Dendritic cell treated with granulocyte-macrophage colony-stimulating factor and Interleukin-4, amounts not matched to agents 40 ng/mL and 50 ng/mL, for 4 days (primary cell): ENCODE measurements at regions not wholly inside any gene's neighbourhood (a gene's known extent, or its start where the extent isn't known, plus 50 kb on each side); places are given as distances from the start of the nearest gene placed in this dataset.

Source experiments
- H3K27ac Mint-ChIP-seq: one replicate; pipeline ENCODE4 v1.8.0; 2022; ENCODE audit warnings: mild to moderate bottlenecking, mixed read lengths
- H3K27me3 Mint-ChIP-seq: one replicate; pipeline ENCODE4 v1.8.0; 2022; ENCODE audit warnings: mild to moderate bottlenecking, mixed read lengths
- H3K36me3 Mint-ChIP-seq: one replicate; pipeline ENCODE4 v1.8.0; 2022; ENCODE audit warnings: low read depth, mixed read lengths
- H3K4me1 Mint-ChIP-seq: one replicate; pipeline ENCODE4 v1.8.0; 2022; ENCODE audit warnings: low read depth, mixed read lengths
- H3K4me3 Mint-ChIP-seq: one replicate; pipeline ENCODE4 v1.8.0; 2022; ENCODE audit warnings: mild to moderate bottlenecking, moderate library complexity, mixed read lengths
- H3K9me3 Mint-ChIP-seq: one replicate; pipeline ENCODE4 v1.8.0; 2022; ENCODE audit warnings: mixed read lengths
- intact Hi-C: fragments of 100-400 bp; cut with micrococcal nuclease; formaldehyde crosslinking; loops from one replicate; pipeline ENCODE4 v1.15.0; 2022

DNA sequence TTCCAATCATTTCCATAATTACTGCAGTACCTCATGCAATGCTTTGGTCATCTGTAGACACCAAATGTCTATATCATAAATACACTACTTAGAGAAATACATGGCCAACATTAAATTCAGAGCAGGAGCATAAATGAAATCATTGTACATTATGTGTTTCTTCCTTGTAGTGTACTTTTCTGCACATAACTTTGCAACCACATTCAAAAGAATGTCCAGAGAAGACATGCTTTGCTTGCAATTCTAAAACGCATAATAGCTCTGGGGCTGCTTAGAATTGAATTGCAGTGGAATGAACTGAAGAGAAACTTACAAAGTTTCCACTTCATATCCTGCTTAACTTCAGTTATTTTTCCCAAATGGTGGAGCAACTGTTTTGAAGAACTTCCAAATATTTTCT, 664.4 kb downstream of the DSC3 start:
- H3K27ac Mint-ChIP-seq, result no peak overlapping the region
- intact Hi-C loops, result no loop called here

DNA sequence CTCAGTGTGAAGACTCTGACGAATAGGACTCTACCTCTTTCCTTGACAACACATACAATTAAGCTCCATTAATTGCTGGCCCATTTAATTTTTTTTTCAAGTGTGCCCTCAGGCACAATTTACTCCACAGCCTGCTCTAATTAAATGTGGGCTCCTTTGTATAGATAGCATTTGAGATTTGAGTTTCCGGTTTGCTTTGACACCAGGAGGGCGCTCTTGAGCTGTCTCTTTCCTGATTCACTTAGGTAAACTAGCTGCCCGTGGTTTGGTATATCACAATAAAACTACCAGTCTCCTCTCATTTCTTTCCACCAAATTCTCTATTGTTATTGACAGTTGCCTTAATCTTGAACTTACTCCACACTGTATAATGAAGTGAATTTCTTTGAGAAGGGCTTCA, 666.0 kb downstream of the DSC3 start:
- Mint-ChIP-seq H3K4me3 (no peak overlapping the region), H3K36me3 (no peaks in the 10 kb centered on the region), H3K27ac (no peak overlapping the region), H3K4me1 (no peaks in the 10 kb centered on the region), H3K9me3 (peaks cover 21% of the 10 kb centered on the region), H3K27me3 (no peaks in the 10 kb centered on the region)
- intact Hi-C loops, result no loop called here

More for the DNA sequence above, 664.4 kb downstream of the DSC3 start:
- H3K4me3 Mint-ChIP-seq, result no peak overlapping the region
- H3K9me3 Mint-ChIP-seq, result peaks cover 21% of the 10 kb centered on the region
- H3K27me3 Mint-ChIP-seq, result no peaks in the 10 kb centered on the region
- H3K36me3 Mint-ChIP-seq, result no peaks in the 10 kb centered on the region
- H3K4me1 Mint-ChIP-seq, result no peaks in the 10 kb centered on the region

DNA sequence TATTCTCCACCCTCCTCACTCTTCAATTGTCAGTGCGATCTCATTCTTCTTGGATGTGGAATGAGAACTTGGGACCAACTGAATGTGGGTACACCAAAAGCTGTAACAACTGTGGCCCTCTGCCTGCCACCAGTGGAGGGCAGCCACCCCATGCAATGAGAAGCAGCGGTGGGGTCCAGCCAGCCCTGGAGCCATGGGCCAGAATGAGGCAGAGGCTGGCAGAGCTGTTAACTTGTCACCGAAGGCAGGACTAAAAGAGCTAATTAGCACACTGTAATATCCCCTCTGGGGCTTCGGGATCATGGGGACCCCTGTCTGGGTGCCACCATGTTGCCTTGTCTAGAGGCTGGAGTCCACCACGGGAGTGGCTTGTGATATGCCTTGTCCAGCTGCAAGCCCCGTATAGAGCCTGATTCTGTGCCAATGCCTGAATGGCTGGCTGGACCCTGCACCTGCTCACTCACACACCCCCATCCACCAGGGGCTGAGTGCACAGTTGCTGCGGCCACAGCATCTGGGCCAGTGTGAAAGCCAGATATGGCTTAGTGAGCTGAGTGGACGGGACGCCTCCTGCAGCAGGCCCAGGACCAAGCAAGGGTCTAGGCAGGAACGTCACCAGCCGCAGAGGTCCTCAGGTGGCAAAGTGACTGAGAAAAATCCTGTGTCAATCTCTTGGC, 680.5 kb downstream of the DSC3 start:
- Mint-ChIP-seq H3K4me3 (no peak overlapping the region), H3K9me3 (no peaks in the 10 kb centered on the region), H3K4me1 (no peaks in the 10 kb centered on the region), H3K27me3 (no peaks in the 10 kb centered on the region), H3K36me3 (no peaks in the 10 kb centered on the region), H3K27ac (no peak overlapping the region)
- intact Hi-C loops, result no loop called here

DNA sequence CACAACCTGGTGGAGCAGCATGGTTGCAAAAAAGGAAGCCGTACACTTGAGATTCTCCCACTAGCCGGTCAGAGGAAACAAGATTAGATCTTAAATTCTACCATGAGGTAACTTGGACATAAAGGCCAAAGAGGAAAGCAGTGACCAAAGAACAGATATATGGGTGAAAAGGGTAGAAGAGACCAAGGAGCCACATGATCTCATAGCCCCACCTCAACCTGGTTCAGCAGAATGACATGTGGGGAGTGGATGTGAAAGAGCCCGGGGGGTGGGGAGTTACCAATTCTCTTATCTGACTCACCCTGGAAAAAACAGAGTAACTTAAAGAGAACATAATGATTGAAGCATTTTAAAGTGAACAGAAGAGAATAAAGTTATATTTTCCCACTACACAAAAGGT, 683.0 kb downstream of the DSC3 start:
- intact Hi-C loops, result no loop called here

DNA sequence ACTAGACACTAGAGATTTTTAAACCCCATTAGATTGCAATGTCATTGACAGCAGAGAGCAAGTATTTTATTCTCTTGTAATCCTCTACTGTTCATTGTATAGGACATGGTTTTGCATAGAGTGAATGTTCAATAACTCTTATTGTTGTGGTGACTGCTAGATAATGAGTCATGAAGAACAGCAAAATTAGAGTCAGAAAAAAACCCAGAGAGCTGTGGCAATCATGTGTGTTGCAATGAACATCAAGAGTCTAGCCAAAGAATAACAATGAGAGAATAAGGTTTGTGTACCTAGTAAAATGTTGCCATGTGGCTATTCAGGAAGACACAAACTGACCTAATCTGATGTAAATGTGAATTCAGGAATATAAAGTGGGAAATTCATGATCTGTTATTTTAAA, 684.0 kb downstream of the DSC3 start:
- Mint-ChIP-seq H3K36me3 (no peaks in the 10 kb centered on the region), H3K27me3 (no peaks in the 10 kb centered on the region), H3K4me1 (no peaks in the 10 kb centered on the region), H3K27ac (no peak overlapping the region), H3K9me3 (no peaks in the 10 kb centered on the region), H3K4me3 (no peak overlapping the region)
- intact Hi-C loops, result no loop called here

More for the DNA sequence above, 683.0 kb downstream of the DSC3 start:
- H3K36me3 Mint-ChIP-seq, result no peaks in the 10 kb centered on the region
- no peak overlapping the region for H3K27ac Mint-ChIP-seq
- no peaks in the 10 kb centered on the region for H3K9me3 Mint-ChIP-seq
- no peaks in the 10 kb centered on the region for H3K4me1 Mint-ChIP-seq
- no peak overlapping the region for H3K4me3 Mint-ChIP-seq
- no peaks in the 10 kb centered on the region for H3K27me3 Mint-ChIP-seq

DNA sequence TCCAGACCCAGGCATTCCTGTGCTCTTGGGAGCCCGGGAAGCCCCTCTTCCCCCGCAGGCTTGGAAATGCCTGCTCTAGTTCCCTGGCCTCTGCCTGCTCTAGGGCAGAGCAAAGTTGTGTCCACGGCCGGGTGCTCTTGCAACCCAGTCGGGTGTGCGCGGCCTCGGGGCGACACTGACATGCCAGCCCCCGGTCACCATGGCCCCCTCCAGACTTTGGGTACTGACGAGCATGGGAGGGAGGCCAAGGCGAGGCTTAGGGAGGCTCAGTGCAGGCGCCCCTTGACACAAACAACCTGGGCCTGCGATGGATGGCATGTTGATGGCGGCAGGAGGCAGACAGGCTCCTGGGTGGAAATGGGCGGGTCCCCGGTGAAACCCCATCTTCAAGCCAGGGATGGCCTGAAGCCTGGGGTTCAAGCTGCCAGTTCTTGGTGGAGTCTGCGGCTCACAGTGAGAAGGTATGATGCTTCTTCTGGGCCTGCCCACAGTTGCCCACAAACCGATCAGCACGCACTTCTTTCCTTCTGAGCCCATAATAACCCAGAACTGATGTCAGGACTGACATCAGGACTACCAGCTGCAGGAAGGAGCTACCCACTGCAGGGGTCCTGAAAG, 689.9 kb downstream of the DSC3 start:
- no peak overlapping the region for H3K27ac Mint-ChIP-seq
- intact Hi-C loops, result no loop called here
- H3K27me3 Mint-ChIP-seq, result no peaks in the 10 kb centered on the region
- H3K4me3 Mint-ChIP-seq, result no peak overlapping the region
- H3K9me3 Mint-ChIP-seq, result peaks cover 9% of the 10 kb centered on the region
- no peaks in the 10 kb centered on the region for H3K4me1 Mint-ChIP-seq
- H3K36me3 Mint-ChIP-seq, result no peaks in the 10 kb centered on the region

DNA sequence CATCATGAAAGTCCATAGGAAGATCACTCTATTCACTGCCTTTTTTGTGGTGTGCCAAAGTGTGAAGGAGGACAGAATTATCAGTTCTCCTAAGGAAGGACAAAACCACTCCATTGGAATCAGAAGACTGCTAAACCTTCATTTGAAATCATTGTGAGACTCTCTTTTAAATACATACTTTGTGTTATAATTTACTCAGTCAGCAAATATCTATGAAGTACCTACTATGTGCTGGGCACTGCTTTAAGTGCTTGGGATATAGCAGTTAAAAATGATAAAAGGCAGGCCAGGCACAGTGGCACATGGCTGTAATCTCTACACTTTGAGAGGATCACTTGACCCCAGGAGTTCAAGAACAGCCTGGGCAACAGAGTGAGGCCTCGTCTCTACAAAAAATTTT, 692.3 kb downstream of the DSC3 start:
- Mint-ChIP-seq H3K4me3 (no peak overlapping the region), H3K27me3 (no peaks in the 10 kb centered on the region), H3K27ac (no peak overlapping the region), H3K36me3 (no peaks in the 10 kb centered on the region), H3K9me3 (peaks cover 9% of the 10 kb centered on the region), H3K4me1 (no peaks in the 10 kb centered on the region)
- intact Hi-C loops, result no loop called here

DNA sequence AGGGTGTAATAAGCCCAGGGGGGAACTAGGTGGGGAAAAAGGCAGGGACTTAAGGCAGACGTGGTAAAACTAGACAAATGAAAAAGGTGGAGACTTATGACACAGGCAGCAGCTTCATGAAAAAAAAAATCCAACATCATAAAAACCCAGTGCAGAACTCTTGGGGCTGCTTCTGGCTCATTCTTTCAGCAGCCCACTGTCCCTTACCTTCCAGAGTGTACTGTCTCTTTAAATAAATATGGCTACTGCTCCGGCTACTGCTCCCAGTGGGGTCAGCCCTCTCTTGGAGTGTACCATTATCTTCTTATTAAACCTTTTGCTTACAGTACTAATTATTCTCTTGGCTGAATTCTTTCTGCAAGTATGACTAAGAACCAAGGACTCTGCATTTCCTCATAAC, 699.5 kb downstream of the DSC3 start:
- H3K36me3 Mint-ChIP-seq, result no peaks in the 10 kb centered on the region
- H3K27me3 Mint-ChIP-seq, result no peaks in the 10 kb centered on the region
- H3K4me1 Mint-ChIP-seq, result no peaks in the 10 kb centered on the region
- intact Hi-C loops, result no loop called here
- H3K9me3 Mint-ChIP-seq, result peaks cover 3% of the 10 kb centered on the region
- H3K27ac Mint-ChIP-seq, result no peak overlapping the region
- no peak overlapping the region for H3K4me3 Mint-ChIP-seq

DNA sequence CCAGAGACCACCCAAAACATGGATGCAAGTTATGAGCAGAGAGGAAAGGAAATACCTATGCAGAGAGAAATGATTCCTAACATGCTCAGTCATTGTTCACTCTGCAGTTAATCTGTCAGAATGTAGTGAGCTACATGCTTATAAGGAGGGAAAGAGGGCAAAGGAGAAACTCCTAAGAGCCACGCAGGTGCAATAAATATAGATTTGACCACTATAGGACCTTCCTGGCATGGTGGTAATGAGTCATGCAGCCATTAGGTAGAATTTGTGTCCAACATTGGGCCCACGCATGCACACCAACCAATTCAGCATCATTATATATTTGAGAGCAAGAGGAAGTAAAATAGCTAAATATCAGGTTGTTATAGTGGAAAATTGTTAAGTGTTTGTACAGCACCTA, 699.9 kb downstream of the DSC3 start:
- Mint-ChIP-seq H3K4me1 (no peaks in the 10 kb centered on the region), H3K4me3 (no peak overlapping the region), H3K36me3 (no peaks in the 10 kb centered on the region), H3K9me3 (no peaks in the 10 kb centered on the region), H3K27ac (no peak overlapping the region), H3K27me3 (no peaks in the 10 kb centered on the region)
- intact Hi-C loops, result no loop called here

DNA sequence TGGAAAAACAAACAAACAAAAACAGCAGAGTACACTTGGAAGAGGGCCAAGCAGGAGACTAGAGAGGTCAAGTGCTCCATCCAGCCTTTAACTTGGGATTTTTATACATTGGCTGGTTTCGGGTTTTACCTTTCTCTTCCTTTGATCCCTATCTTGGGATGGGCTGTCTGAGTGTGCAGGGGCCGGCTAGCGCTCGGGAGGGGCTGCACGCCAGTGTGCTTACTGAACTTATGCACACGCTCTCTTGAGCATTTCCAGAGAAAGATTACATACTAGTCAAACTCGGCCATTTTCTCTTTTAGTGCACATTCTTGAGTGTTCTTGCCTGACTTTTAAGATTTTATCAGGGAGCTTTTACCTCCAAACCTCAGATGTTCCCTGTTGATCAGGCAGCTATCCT, 707.8 kb downstream of the DSC3 start:
- Mint-ChIP-seq H3K27ac (no peak overlapping the region), H3K27me3 (no peaks in the 10 kb centered on the region)

DNA sequence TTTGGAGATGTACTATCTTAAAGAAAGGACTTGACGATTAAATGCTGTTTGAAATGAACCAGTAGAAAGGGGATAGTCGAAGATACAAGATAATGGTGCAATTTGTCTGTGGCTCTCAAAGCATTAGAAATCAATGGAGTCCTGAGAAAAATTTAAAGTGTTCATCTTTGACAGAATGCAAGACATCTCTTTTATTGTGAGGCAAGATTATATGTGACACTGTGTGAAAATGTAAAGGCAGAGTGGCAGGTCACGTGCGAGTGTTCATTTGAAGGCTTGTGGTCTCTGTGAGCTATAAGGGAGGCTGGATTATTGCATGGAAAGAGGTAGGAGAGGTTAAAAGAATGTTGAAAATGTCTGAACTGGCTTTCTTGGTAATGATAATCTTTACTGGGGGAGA, 709.2 kb downstream of the DSC3 start:
- Mint-ChIP-seq H3K27me3 (no peaks in the 10 kb centered on the region), H3K4me1 (no peaks in the 10 kb centered on the region), H3K36me3 (no peaks in the 10 kb centered on the region), H3K9me3 (no peaks in the 10 kb centered on the region), H3K4me3 (no peak overlapping the region), H3K27ac (no peak overlapping the region)
- intact Hi-C loops, result no loop called here

More for the DNA sequence above, 707.8 kb downstream of the DSC3 start:
- H3K36me3 Mint-ChIP-seq, result no peaks in the 10 kb centered on the region
- H3K9me3 Mint-ChIP-seq, result no peaks in the 10 kb centered on the region
- H3K4me1 Mint-ChIP-seq, result no peaks in the 10 kb centered on the region
- intact Hi-C loops, result no loop called here
- no peak overlapping the region for H3K4me3 Mint-ChIP-seq

DNA sequence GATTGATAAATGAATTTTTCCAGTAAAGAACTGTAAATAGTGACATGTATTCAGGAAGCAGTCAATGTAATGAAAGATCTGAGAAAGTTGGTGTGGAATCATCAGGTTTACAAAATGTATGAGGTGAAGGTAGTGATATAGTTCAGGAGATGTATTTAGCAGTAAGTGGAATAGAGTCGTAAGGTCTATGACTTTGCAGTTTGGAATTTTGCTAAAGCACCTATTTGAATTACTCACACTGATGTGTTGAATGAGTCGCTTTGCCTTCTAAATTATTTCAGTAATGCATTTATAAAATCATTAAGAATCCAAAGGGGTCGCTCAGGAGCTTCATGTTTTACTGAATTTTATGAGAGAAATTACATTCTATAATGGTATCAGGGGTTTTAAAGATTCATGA, 713.7 kb downstream of the DSC3 start:
- no peaks in the 10 kb centered on the region for H3K27me3 Mint-ChIP-seq
- no peaks in the 10 kb centered on the region for H3K4me1 Mint-ChIP-seq
- H3K27ac Mint-ChIP-seq, result no peak overlapping the region
- H3K36me3 Mint-ChIP-seq, result no peaks in the 10 kb centered on the region
- intact Hi-C loops, result no loop called here
- no peak overlapping the region for H3K4me3 Mint-ChIP-seq
- no peaks in the 10 kb centered on the region for H3K9me3 Mint-ChIP-seq

DNA sequence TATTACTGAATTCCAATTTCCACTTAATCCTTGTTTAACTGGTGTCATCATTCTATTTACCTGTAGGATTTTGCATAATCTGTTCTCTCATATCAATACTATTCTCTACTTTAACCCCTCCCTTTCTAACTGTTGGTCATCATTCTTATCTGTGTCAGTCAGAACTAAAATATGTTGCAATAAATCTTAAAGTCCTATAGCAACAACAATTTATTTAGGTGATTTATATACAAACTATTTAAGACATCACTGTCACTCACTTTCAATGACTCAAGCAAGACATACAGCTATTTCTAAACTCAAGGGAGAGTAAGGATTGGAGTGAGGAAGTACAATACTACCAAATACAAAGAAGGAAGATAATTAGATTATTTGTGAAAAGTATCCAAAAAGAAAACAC, 740.4 kb downstream of the DSC3 start:
- H3K27me3 Mint-ChIP-seq, result no peaks in the 10 kb centered on the region
- no peak overlapping the region for H3K4me3 Mint-ChIP-seq
- peaks cover 7% of the 10 kb centered on the region for H3K9me3 Mint-ChIP-seq
- no peaks in the 10 kb centered on the region for H3K36me3 Mint-ChIP-seq
- intact Hi-C loops, result no loop called here
- no peak overlapping the region for H3K27ac Mint-ChIP-seq
- H3K4me1 Mint-ChIP-seq, result no peaks in the 10 kb centered on the region

DNA sequence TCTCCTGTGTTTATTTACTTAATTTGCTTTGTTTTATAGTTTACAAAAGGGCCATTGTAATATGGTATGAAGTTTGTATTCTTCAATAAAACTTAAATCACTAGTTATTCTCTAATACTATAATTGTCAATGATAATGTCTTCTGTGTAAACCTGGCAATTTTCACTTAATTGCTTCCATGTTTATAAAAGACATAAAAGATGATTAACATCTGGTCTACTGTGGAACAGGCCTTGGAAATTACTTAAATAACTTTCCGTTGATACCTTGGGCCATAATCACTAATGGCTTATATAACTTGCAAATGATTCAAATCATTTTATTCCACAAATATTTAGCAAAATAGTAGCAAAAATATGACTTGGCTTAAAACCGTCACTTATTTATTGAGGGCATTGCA, 743.8 kb downstream of the DSC3 start:
- Mint-ChIP-seq H3K4me1 (no peaks in the 10 kb centered on the region), H3K27ac (no peak overlapping the region), H3K9me3 (peaks cover 11% of the 10 kb centered on the region), H3K27me3 (no peaks in the 10 kb centered on the region), H3K36me3 (no peaks in the 10 kb centered on the region), H3K4me3 (no peak overlapping the region)
- intact Hi-C loops, result no loop called here
